Liver (tissue), 3 donors: ENCODE measurements at regions not wholly inside any gene's neighbourhood (a gene's known extent, or its start where the extent isn't known, plus 50 kb on each side); places are given as distances from the start of the nearest gene placed in this dataset.

Experiments used
- ATF3 ChIP-seq: IDR thresholded peaks from 2 replicates; pipeline ENCODE4 v1.6.1; 2016; ENCODE audit warnings: antibody characterized with exemption
- YY1 ChIP-seq: IDR thresholded peaks from 2 replicates; pipeline ENCODE4 v1.6.1; 2016; ENCODE audit warnings: antibody characterized with exemption, mild to moderate bottlenecking
- TF ChIP-seq, protein P1 (sequence below): fragments of 150-350 bp; IDR thresholded peaks from 2 replicates; pipeline ENCODE4 v1.5.1; 2017; ENCODE audit warnings: improper control_type of control experiment, low read depth, low read length; ENCODE audit not compliant: missing input control
- donor health status: healthy.
- donor health status: healthy.

GRCh38 chr1:181179279-181179986, 90.9 kb downstream of the IER5 start:
- TF ChIP-seq, protein P1, sequence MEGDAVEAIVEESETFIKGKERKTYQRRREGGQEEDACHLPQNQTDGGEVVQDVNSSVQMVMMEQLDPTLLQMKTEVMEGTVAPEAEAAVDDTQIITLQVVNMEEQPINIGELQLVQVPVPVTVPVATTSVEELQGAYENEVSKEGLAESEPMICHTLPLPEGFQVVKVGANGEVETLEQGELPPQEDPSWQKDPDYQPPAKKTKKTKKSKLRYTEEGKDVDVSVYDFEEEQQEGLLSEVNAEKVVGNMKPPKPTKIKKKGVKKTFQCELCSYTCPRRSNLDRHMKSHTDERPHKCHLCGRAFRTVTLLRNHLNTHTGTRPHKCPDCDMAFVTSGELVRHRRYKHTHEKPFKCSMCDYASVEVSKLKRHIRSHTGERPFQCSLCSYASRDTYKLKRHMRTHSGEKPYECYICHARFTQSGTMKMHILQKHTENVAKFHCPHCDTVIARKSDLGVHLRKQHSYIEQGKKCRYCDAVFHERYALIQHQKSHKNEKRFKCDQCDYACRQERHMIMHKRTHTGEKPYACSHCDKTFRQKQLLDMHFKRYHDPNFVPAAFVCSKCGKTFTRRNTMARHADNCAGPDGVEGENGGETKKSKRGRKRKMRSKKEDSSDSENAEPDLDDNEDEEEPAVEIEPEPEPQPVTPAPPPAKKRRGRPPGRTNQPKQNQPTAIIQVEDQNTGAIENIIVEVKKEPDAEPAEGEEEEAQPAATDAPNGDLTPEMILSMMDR = no peak
- TF ChIP-seq YY1 = no peak
- no peak for TF ChIP-seq ATF3
